HL-60 (cell line): ENCODE measurements at regions not wholly inside any gene's neighbourhood (a gene's known extent, or its start where the extent isn't known, plus 50 kb on each side); places are given as distances from the start of the nearest gene placed in this dataset.

Experiments
- DNase-seq, 2 experiments: peaks; one replicate each; pipeline ENCODE4 v3.0.0-alpha.2; 2010 to 2020; ENCODE audit warnings: low read depth in 1 of 2, low spot score in 1 of 2
- H3K27ac ChIP-seq: fragments of 250-450 bp; sonication (Bioruptor Pico); replicated peaks from 2 replicates; pipeline ENCODE4 v1.5.1; 2020; ENCODE audit warnings: mild to moderate bottlenecking, moderate library complexity
- H3K27me3 ChIP-seq: fragments of 250-450 bp; sonication (Bioruptor Pico); 2 replicates; pipeline ENCODE4 v1.5.1; 2021; ENCODE audit warnings: mild to moderate bottlenecking, moderate library complexity; ENCODE audit not compliant: insufficient read depth, poor library complexity, severe bottlenecking
- H3K4me3 ChIP-seq: replicated peaks from 2 replicates; pipeline ENCODE4 v1.5.1; 2011; ENCODE audit warnings: mild to moderate bottlenecking, control low read depth, low read length; ENCODE audit not compliant: insufficient read depth
- GABPA ChIP-seq: IDR thresholded peaks from 2 replicates; pipeline ENCODE4 v1.6.1; 2012; ENCODE audit warnings: low read depth
- POLR2AphosphoS5 ChIP-seq: IDR thresholded peaks from 2 replicates; pipeline ENCODE4 v1.6.1; 2012; ENCODE audit warnings: low read depth
- REST ChIP-seq: IDR thresholded peaks from 2 replicates; pipeline ENCODE4 v1.6.1; 2012; ENCODE audit warnings: low read depth; ENCODE audit not compliant: insufficient replicate concordance
- SPI1 ChIP-seq: IDR thresholded peaks from 2 replicates; pipeline ENCODE4 v1.6.1; 2012; ENCODE audit warnings: low read depth, mild to moderate bottlenecking, borderline replicate concordance
- TF ChIP-seq, protein P1 (sequence below): IDR thresholded peaks from one replicate; pipeline ENCODE4 v1.5.1; 2011; ENCODE audit warnings: low read length, control low read depth, inconsistent platforms; ENCODE audit not compliant: insufficient read depth

GRCh38 chr4:158997660-158998349, 105.1 kb upstream of the RAPGEF2 start:
- no peak overlapping the region for H3K4me3 ChIP-seq
- no peaks in the 10 kb centered on the region for H3K27me3 ChIP-seq
- TF ChIP-seq GABPA = no peak
- no peak for TF ChIP-seq REST
- TF ChIP-seq POLR2AphosphoS5 = no peak
- TF ChIP-seq, protein P1, sequence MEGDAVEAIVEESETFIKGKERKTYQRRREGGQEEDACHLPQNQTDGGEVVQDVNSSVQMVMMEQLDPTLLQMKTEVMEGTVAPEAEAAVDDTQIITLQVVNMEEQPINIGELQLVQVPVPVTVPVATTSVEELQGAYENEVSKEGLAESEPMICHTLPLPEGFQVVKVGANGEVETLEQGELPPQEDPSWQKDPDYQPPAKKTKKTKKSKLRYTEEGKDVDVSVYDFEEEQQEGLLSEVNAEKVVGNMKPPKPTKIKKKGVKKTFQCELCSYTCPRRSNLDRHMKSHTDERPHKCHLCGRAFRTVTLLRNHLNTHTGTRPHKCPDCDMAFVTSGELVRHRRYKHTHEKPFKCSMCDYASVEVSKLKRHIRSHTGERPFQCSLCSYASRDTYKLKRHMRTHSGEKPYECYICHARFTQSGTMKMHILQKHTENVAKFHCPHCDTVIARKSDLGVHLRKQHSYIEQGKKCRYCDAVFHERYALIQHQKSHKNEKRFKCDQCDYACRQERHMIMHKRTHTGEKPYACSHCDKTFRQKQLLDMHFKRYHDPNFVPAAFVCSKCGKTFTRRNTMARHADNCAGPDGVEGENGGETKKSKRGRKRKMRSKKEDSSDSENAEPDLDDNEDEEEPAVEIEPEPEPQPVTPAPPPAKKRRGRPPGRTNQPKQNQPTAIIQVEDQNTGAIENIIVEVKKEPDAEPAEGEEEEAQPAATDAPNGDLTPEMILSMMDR = no peak
- TF ChIP-seq SPI1 = no peak
- H3K27ac ChIP-seq = no peak overlapping the region
- no peak for DNase-seq

DNA sequence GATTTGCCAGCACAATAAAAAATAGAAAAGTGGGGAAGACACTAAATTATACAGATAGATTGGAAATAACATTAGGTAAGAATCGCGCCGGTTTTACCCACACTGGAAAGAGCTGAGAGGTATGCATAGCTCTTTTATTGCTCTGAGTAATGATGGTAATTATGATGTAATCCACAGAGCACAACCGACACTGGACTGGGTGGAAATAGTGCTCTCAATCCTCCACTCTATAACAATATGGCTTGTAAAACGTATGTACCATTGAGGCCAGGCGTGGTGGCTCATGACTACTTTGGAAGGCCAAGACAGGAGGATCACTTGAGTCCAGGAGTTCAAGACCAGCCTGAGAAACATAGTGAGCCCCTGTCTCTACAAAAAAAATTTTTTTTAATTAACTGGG, 104.3 kb upstream of the RAPGEF2 start:
- Histone ChIP-seq H3K27me3 (no peaks in the 10 kb centered on the region), H3K27ac (no peak overlapping the region), H3K4me3 (no peak overlapping the region)
- TF ChIP-seq GABPA (no peak), SPI1 (no peak), REST (no peak), POLR2AphosphoS5 (no peak)
- TF ChIP-seq, protein P1 = no peak
- DNase-seq = no peak

DNA sequence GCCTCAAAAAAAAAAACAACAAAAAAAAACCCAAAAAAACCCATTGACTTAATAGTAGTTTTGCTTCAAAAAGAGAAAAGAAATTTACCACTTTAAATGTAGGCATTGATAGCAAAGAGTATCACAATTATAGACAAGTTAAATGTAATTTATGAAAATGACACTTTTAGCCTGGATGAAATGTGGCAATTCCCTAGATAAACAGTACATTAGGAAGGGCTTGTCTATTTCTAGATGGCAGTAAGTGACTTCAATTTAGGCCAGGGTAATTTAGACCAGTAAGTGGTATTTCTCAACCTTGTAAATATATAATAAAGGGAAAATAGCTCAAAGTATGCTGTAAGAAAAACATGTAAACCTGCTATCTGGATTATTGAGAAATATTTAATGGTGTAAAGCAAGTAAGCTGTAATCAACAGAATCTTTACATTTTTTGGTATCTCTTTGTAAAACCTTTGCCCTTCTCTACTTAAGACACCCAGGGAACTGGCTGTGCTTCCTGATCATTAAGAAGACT, 103.7 kb upstream of the RAPGEF2 start:
- no peak overlapping the region for H3K4me3 ChIP-seq
- H3K27me3 ChIP-seq = no peaks in the 10 kb centered on the region
- no peak overlapping the region for H3K27ac ChIP-seq
- DNase-seq = no peak
- TF ChIP-seq, protein P1 = no peak
- TF ChIP-seq POLR2AphosphoS5 (no peak), GABPA (no peak), REST (no peak), SPI1 (no peak)
